Hepatocyte (in vitro differentiated cells): ENCODE measurements at regions not wholly inside any gene's neighbourhood (a gene's known extent, or its start where the extent isn't known, plus 50 kb on each side); places are given as distances from the start of the nearest gene placed in this dataset.
"Not testable (repeated sequence)": the region's sequence is repeated elsewhere in the genome, so short reads cannot be mapped to it uniquely, and the experiment has no call there.

Source experiments
- DNase-seq: peaks from one replicate; pipeline ENCODE4 v3.0.0-alpha.2; 2016; ENCODE audit warnings: low spot score
- H2AFZ ChIP-seq: fragments of 200-600 bp; sonication (generic); 2 replicates; pipeline ENCODE4 v1.6.0; 2016; ENCODE audit warnings: antibody characterized with exemption, mild to moderate bottlenecking
- H3K27ac ChIP-seq: fragments of 200-600 bp; sonication (generic); 2 replicates; pipeline ENCODE4 v1.5.1; 2016; ENCODE audit warnings: mild to moderate bottlenecking
- H3K27me3 ChIP-seq: fragments of 200-600 bp; sonication (generic); 2 replicates; pipeline ENCODE4 v1.6.1; 2016
- H3K36me3 ChIP-seq: fragments of 200-600 bp; sonication (generic); replicated peaks from 2 replicates; pipeline ENCODE4 v1.5.1; 2016; ENCODE audit warnings: low read depth; ENCODE audit not compliant: insufficient read depth
- H3K4me1 ChIP-seq: fragments of 200-600 bp; sonication (generic); 2 replicates; pipeline ENCODE4 v1.5.1; 2016; ENCODE audit warnings: mild to moderate bottlenecking, moderate library complexity; ENCODE audit not compliant: insufficient read depth
- H3K4me2 ChIP-seq: fragments of 200-600 bp; sonication (generic); 2 replicates; pipeline ENCODE4 v1.6.0; 2016
- H3K4me3 ChIP-seq: fragments of 200-600 bp; sonication (generic); 2 replicates; pipeline ENCODE4 v1.5.1; 2016; ENCODE audit warnings: mild to moderate bottlenecking
- H3K79me2 ChIP-seq: fragments of 200-600 bp; sonication (generic); 2 replicates; pipeline ENCODE4 v1.6.0; 2017; ENCODE audit warnings: mild to moderate bottlenecking
- H3K9me2 ChIP-seq: fragments of 200-600 bp; sonication (generic); replicated peaks from 2 replicates; pipeline ENCODE4 v1.6.0; 2017; ENCODE audit warnings: mild to moderate bottlenecking; ENCODE audit not compliant: insufficient read depth
- H3K9me3 ChIP-seq: fragments of 200-600 bp; sonication (generic); 2 replicates; pipeline ENCODE4 v1.5.1; 2016; ENCODE audit warnings: low read depth, mild to moderate bottlenecking
- H4K20me1 ChIP-seq: fragments of 200-600 bp; sonication (generic); 2 replicates; pipeline ENCODE4 v1.6.0; 2016; ENCODE audit warnings: mild to moderate bottlenecking; ENCODE audit not compliant: insufficient read depth, poor library complexity, severe bottlenecking
- EZH2 ChIP-seq: fragments of 200-600 bp; sonication (generic); IDR thresholded peaks from 2 replicates; pipeline ENCODE4 v1.6.1; 2016; ENCODE audit warnings: antibody characterized with exemption, mild to moderate bottlenecking, borderline replicate concordance
- EZH2phosphoT487 ChIP-seq: fragments of 200-600 bp; sonication (generic); IDR thresholded peaks from one replicate; pipeline ENCODE4 v1.6.1; 2018; ENCODE audit warnings: antibody characterized with exemption, mild to moderate bottlenecking, low read depth, moderate library complexity; ENCODE audit not compliant: unreplicated experiment, severe bottlenecking
- WGBS: methylation state at CpG from one replicate; pipeline ENCODE4 v1.1.6; 2016; ENCODE audit warnings: low lambda C conversion rate; ENCODE audit errors: missing lambda C conversion rate; 5-methylcytosine and 5-hydroxymethylcytosine counted together
- TF ChIP-seq, protein P1 (sequence below): fragments of 200-600 bp; sonication (generic); IDR thresholded peaks from 2 replicates; pipeline ENCODE4 v1.5.1; 2016; ENCODE audit warnings: antibody characterized with exemption, mild to moderate bottlenecking; ENCODE audit not compliant: poor library complexity

DNA sequence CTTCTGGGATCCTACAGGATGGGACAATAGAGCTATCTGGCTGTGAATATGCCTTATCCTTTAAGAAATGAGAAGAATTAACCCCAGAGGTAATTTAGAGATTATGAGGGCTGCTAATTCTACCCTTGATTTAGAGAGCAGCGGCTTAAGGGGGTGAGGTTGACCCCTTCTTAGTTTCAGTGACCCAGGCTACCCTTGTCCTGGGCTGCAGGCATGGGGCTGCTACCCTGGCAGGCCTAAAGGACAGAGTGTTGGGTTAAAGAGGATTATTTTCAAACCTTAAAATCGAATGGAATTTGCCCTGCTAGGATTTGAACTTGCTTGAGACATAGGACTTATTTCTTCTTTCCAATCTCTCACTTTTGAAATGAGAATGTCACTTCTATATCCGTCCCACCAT is 1343.4 kb downstream of the HACE1 start:
- no peak for TF ChIP-seq EZH2phosphoT487
- TF ChIP-seq, protein P1, sequence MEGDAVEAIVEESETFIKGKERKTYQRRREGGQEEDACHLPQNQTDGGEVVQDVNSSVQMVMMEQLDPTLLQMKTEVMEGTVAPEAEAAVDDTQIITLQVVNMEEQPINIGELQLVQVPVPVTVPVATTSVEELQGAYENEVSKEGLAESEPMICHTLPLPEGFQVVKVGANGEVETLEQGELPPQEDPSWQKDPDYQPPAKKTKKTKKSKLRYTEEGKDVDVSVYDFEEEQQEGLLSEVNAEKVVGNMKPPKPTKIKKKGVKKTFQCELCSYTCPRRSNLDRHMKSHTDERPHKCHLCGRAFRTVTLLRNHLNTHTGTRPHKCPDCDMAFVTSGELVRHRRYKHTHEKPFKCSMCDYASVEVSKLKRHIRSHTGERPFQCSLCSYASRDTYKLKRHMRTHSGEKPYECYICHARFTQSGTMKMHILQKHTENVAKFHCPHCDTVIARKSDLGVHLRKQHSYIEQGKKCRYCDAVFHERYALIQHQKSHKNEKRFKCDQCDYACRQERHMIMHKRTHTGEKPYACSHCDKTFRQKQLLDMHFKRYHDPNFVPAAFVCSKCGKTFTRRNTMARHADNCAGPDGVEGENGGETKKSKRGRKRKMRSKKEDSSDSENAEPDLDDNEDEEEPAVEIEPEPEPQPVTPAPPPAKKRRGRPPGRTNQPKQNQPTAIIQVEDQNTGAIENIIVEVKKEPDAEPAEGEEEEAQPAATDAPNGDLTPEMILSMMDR = no peak
- TF ChIP-seq EZH2 = no peak
- 72% methylated on average over 3 of the region's 3 CpGs for WGBS
- no peak overlapping the region for H3K4me2 ChIP-seq
- H3K36me3 ChIP-seq = no peaks in the 10 kb centered on the region
- no peaks in the 10 kb centered on the region for H3K79me2 ChIP-seq
- no peak overlapping the region for H2AFZ ChIP-seq
- H3K27me3 ChIP-seq = no peaks in the 10 kb centered on the region
- H3K4me1 ChIP-seq = no peaks in the 10 kb centered on the region
- H3K9me3 ChIP-seq = no peaks in the 10 kb centered on the region
- H3K27ac ChIP-seq = no peak overlapping the region
- no peak for DNase-seq
- H3K4me3 ChIP-seq = no peak overlapping the region
- no peaks in the 10 kb centered on the region for H3K9me2 ChIP-seq
- H4K20me1 ChIP-seq = no peaks in the 10 kb centered on the region

DNA sequence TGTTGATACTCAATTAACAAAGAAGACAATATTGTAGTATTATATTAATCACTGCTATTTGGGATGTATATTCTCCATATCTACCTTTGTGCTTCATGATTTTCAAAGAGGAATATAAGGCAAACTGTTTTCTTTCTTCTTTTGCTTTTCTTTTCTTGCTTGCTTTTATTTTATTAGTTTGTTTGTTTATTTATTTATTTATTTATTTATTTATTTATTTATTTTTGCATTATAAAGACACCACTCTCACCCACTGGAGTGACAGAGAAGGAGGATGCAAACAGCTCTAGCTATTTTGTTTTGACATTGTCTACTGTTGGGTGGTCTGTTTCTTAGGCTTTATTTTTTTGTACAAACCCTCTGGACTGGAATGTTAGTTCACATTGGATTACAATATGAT is 1352.7 kb downstream of the HACE1 start:
- no peak overlapping the region for H2AFZ ChIP-seq
- H3K4me3 ChIP-seq = no peak overlapping the region
- no peak overlapping the region for H3K27ac ChIP-seq
- no peaks in the 10 kb centered on the region for H3K9me3 ChIP-seq
- TF ChIP-seq EZH2phosphoT487 (no peak), EZH2 (no peak)
- TF ChIP-seq, protein P1 = no peak
- H4K20me1 ChIP-seq = no peaks in the 10 kb centered on the region
- H3K4me1 ChIP-seq = no peaks in the 10 kb centered on the region
- no peaks in the 10 kb centered on the region for H3K79me2 ChIP-seq
- H3K27me3 ChIP-seq = no peaks in the 10 kb centered on the region
- no peaks in the 10 kb centered on the region for H3K36me3 ChIP-seq
- no peak overlapping the region for H3K4me2 ChIP-seq
- DNase-seq = no peak
- H3K9me2 ChIP-seq = no peaks in the 10 kb centered on the region

DNA sequence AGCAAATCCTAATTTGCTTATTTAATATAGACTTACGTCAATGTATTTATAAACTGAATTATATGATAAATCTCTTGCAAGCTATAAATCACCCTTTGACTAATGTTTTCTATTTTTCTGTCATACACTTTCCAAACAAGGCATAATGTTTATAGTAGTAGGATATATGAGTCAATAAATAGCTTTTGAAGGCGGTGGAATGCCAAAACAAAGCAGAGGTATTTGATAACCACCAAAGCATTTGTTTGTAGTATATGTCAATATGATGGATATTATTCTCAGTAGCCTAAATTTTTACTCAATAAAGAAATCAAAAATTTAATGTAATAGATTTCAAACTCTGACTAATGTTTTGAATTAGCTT is 1354.6 kb downstream of the HACE1 start:
- H3K36me3 ChIP-seq = no peaks in the 10 kb centered on the region
- no peaks in the 10 kb centered on the region for H3K4me1 ChIP-seq
- H3K27ac ChIP-seq = no peak overlapping the region
- DNase-seq = no peak
- H3K9me2 ChIP-seq = no peaks in the 10 kb centered on the region
- no peaks in the 10 kb centered on the region for H3K27me3 ChIP-seq
- H3K79me2 ChIP-seq = no peaks in the 10 kb centered on the region
- H4K20me1 ChIP-seq = no peaks in the 10 kb centered on the region
- no peak overlapping the region for H2AFZ ChIP-seq
- TF ChIP-seq EZH2phosphoT487 (no peak), EZH2 (no peak)
- TF ChIP-seq, protein P1 = no peak
- H3K4me2 ChIP-seq = no peak overlapping the region
- H3K4me3 ChIP-seq = no peak overlapping the region
- whole genome bisulfite sequencing = 66% methylated on average over 2 of the region's 2 CpGs
- no peaks in the 10 kb centered on the region for H3K9me3 ChIP-seq

DNA sequence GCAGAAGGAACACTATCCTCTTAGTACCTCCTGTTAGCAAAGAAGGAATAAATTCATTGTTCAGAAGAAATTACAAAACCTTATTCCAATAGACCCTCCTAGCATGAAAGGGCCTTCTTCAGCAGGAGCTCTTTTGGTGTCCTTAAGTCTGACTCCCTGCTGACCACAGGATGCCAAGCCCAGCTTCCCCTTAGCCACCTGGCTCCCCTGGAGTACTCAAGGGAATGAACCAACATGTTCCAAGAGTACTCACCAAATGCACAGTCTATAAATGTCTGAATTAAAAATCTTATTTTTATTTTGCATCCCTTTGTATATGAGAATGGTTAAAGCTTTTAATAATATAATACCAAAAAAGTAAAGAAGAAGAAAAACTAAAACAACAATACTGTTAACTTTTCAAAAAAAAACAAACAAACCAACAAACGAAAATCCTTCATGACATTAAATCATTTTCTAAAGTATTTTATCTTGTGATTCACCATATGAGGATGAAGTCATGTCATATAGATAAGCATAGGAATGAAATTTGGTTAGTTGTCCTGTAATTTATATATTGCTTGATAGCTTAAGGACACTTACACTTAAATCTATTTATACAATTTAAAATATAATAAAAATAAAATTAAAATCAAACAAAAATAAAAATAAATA is 1355.1 kb downstream of the HACE1 start:
- no peak for TF ChIP-seq EZH2phosphoT487
- TF ChIP-seq, protein P1 = no peak
- no peak for TF ChIP-seq EZH2
- Histone ChIP-seq H3K4me3 (no peak overlapping the region), H3K4me2 (no peak overlapping the region)

DNA sequence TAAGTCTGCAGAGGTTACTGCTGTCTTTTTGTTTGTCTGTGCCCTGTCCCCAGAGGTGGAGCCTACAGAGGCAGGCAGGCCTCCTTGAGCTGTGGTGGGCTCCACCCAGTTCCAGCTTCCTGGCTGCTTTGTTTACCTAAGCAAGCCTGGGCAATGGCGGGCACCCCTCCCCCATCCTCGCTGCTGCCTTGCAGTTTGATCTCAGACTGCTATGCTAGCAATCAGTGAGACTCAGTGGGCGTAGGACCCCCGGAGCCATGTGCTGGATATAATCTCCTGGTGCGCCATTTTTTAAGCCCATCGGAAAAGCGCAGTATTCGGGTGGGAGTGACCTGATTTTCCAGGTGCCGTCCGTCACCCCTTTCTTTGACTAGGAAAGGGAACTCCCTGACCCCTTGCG is 1363.1 kb downstream of the HACE1 start:
- not testable (repeated sequence) for H3K4me2 ChIP-seq, H3K4me3 ChIP-seq, H3K27ac ChIP-seq, H3K9me2 ChIP-seq, H4K20me1 ChIP-seq, H3K9me3 ChIP-seq, DNase-seq, H3K79me2 ChIP-seq, H3K4me1 ChIP-seq, H3K36me3 ChIP-seq, H2AFZ ChIP-seq, H3K27me3 ChIP-seq
- WGBS = 93% methylated on average over 11 of the region's 11 CpGs

More for the DNA sequence above, 1355.1 kb downstream of the HACE1 start:
- Histone ChIP-seq H3K9me2 (no peaks in the 10 kb centered on the region), H4K20me1 (no peaks in the 10 kb centered on the region), H3K27me3 (no peaks in the 10 kb centered on the region), H3K4me1 (no peaks in the 10 kb centered on the region), H3K27ac (no peak overlapping the region), H3K36me3 (no peaks in the 10 kb centered on the region), H3K9me3 (no peaks in the 10 kb centered on the region), H3K79me2 (no peaks in the 10 kb centered on the region), H2AFZ (no peak overlapping the region)
- no peak for DNase-seq
- 88% methylated on average over 1 of the region's 1 CpG for WGBS
